GM12878 (cell line): ENCODE measurements at regions not wholly inside any gene's neighbourhood (a gene's known extent, or its start where the extent isn't known, plus 50 kb on each side); places are given as distances from the start of the nearest gene placed in this dataset.

Experiments
- MEF2B ChIP-seq: fragments of 450-650 bp; IDR thresholded peaks from 2 replicates; pipeline ENCODE4 v1.6.1; 2018; ENCODE audit warnings: mild to moderate bottlenecking, moderate library complexity; ENCODE audit not compliant: partially characterized antibody, poor library complexity, severe bottlenecking
- MTA3 ChIP-seq: IDR thresholded peaks from 2 replicates; pipeline ENCODE4 v1.6.1; 2012; ENCODE audit warnings: low read length, inconsistent platforms, borderline replicate concordance
- PAX5 ChIP-seq: IDR thresholded peaks from 2 replicates; pipeline ENCODE4 v1.6.1; 2011; ENCODE audit warnings: low read depth, low read length, borderline replicate concordance
- ZBED1 ChIP-seq: IDR thresholded peaks from 2 replicates; pipeline ENCODE4 v1.6.1; 2016; ENCODE audit warnings: borderline replicate concordance
- TF ChIP-seq, protein P1 (sequence below): fragments of 450-650 bp; IDR thresholded peaks from 2 replicates; pipeline ENCODE4 v1.6.1; 2017; ENCODE audit warnings: borderline replicate concordance
- TF ChIP-seq, protein P2 (sequence below): fragments of 450-650 bp; IDR thresholded peaks from 2 replicates; pipeline ENCODE4 v1.6.1; 2016; ENCODE audit warnings: mild to moderate bottlenecking, moderate library complexity, borderline replicate concordance
- TF ChIP-seq, protein P3 (sequence below): IDR thresholded peaks from 2 replicates; pipeline ENCODE4 v1.6.1; 2012; ENCODE audit warnings: low read depth, low read length, improper control_type of control experiment

DNA sequence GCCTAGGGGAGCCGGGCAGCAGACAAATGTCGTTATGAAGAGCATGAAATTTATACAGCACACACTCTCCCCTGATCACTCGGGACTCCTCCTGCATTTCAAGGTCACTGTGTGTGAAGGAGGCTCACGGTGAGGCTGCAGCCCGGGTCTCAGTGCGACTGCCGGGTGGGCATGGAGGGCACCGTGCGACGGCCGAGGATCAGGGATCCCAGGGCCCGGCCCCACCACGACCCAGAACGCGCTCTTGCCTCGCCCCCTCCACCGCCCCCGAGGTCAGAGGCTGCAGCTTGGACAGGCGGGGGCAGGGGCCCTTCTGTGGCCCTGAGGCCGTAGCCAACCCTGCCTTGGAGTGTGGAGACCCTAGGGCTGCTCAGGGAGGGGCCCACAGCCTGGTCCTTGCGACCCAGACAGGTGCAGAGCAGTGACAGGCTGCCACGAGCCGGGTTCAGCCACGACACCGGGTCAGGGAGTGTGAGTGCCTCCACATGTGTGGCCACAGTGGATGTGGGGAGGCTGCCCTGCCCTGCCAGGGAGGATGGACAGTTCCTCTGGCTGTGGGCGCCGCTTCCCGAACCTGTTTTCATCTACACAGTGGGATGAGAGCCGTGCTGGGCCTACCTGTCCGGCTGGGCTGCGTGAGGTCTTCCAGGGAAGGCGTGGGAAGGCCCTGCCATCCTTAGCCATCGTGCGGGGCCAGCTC lies 89.3 kb upstream of the NKX1-1 start (continued):
- TF ChIP-seq, protein P1, sequence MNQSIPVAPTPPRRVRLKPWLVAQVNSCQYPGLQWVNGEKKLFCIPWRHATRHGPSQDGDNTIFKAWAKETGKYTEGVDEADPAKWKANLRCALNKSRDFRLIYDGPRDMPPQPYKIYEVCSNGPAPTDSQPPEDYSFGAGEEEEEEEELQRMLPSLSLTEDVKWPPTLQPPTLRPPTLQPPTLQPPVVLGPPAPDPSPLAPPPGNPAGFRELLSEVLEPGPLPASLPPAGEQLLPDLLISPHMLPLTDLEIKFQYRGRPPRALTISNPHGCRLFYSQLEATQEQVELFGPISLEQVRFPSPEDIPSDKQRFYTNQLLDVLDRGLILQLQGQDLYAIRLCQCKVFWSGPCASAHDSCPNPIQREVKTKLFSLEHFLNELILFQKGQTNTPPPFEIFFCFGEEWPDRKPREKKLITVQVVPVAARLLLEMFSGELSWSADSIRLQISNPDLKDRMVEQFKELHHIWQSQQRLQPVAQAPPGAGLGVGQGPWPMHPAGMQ: no peak
- TF ChIP-seq ZBED1 (no peak), MEF2B (no peak), PAX5 (no peak), MTA3 (no peak)
- TF ChIP-seq, protein P2, sequence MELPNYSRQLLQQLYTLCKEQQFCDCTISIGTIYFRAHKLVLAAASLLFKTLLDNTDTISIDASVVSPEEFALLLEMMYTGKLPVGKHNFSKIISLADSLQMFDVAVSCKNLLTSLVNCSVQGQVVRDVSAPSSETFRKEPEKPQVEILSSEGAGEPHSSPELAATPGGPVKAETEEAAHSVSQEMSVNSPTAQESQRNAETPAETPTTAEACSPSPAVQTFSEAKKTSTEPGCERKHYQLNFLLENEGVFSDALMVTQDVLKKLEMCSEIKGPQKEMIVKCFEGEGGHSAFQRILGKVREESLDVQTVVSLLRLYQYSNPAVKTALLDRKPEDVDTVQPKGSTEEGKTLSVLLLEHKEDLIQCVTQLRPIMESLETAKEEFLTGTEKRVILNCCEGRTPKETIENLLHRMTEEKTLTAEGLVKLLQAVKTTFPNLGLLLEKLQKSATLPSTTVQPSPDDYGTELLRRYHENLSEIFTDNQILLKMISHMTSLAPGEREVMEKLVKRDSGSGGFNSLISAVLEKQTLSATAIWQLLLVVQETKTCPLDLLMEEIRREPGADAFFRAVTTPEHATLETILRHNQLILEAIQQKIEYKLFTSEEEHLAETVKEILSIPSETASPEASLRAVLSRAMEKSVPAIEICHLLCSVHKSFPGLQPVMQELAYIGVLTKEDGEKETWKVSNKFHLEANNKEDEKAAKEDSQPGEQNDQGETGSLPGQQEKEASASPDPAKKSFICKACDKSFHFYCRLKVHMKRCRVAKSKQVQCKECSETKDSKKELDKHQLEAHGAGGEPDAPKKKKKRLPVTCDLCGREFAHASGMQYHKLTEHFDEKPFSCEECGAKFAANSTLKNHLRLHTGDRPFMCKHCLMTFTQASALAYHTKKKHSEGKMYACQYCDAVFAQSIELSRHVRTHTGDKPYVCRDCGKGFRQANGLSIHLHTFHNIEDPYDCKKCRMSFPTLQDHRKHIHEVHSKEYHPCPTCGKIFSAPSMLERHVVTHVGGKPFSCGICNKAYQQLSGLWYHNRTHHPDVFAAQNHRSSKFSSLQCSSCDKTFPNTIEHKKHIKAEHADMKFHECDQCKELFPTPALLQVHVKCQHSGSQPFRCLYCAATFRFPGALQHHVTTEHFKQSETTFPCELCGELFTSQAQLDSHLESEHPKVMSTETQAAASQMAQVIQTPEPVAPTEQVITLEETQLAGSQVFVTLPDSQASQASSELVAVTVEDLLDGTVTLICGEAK: no peak
- TF ChIP-seq, protein P3, sequence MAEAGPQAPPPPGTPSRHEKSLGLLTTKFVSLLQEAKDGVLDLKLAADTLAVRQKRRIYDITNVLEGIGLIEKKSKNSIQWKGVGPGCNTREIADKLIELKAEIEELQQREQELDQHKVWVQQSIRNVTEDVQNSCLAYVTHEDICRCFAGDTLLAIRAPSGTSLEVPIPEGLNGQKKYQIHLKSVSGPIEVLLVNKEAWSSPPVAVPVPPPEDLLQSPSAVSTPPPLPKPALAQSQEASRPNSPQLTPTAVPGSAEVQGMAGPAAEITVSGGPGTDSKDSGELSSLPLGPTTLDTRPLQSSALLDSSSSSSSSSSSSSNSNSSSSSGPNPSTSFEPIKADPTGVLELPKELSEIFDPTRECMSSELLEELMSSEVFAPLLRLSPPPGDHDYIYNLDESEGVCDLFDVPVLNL: no peak
- TF ChIP-seq, all 136 proteins: peak for 0
